ENCODE measurements at regions not wholly inside any gene's neighbourhood (a gene's known extent, or its start where the extent isn't known, plus 50 kb on each side); places are given as distances from the start of the nearest gene placed in this dataset.

DNA sequence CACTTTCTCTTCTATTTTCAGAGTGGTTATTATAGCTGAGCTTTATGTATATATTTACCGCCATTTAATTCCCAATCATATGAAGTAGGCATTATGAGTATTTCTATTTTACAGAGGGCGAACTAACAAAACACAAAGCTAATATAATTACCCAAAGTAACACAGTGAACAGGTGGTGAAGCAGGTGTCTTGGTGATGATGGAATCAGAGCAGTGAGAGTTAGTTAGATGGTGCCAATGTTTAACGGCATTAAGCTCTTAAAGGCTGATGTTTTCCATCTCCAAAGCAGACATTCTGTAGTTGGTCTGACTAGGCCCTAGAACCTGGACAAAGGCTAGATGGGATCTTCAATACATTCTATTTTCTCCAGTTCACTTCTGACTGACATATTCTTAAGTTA, 551.1 kb upstream of the SYNCRIP start:
- TF ChIP-seq GATA2 (IDR thresholded peaks at IDR 0.05; ENCODE audit: low read depth, low read length), result no peak
- no peak for TF ChIP-seq GATA3 (IDR thresholded peaks at IDR 0.05; ENCODE audit: low read depth, low read length)

Measured in SH-SY5Y (cell line).